Spleen (tissue), 7 donors: ENCODE measurements at regions not wholly inside any gene's neighbourhood (a gene's known extent, or its start where the extent isn't known, plus 50 kb on each side); places are given as distances from the start of the nearest gene placed in this dataset.

Experiments used
- POLR2A ChIP-seq, 3 donors: fragments of 450-650 bp; IDR thresholded peaks; one replicate each; pipeline ENCODE4 v1.5.1; 2017; ENCODE audit warnings: antibody characterized with exemption in 3 of 3, mild to moderate bottlenecking in 1 of 3
- POLR2AphosphoS5 ChIP-seq, 3 donors: sonication (generic); formaldehyde crosslinking; IDR thresholded peaks; one replicate each; pipeline ENCODE4 v1.5.1; 2017; ENCODE audit warnings: antibody characterized with exemption in 3 of 3
- TF ChIP-seq, protein P1 (sequence below), 11 experiments: fragments of 200-600 bp in 7 of 11; fragments of 450-650 bp in 4 of 11; sonication (generic) in 4 of 11; IDR thresholded peaks in 8 of 11; conservative IDR thresholded peaks in 3 of 11; 1 replicate in 7 of 11; 2 replicates in 4 of 11; pipeline versions ENCODE4 v1.4.0 to v1.8.0; 2016 to 2021; ENCODE audit warnings: antibody characterized with exemption in 11 of 11, inconsistent platforms in 4 of 11, mild to moderate bottlenecking in 1 of 11
- donor health status: DM: no; HTN: no; CAD: no; lungs with moderate emphysema.
- donor health status: DM: no; HTN: no; CAD: no.
- donor health status: DM: no; HTN: no; CAD: no.

DNA sequence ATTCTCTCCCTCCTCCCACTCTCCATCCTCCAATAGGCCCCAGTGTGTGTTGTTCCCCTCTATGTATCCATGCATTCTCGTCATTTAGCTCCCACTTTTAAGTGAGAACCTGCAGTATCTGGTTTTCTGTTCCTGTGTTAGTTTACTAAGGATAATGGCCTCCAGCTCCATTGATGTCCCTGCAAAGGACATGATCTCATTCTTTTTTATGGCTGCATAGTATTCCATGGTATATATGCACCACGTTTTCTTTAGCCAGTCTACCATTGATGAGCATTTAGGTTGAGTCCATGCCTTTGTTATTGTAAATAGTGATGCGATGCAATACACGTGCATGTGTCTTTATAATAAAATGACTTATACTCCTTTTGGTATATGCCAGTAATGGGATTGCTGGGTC is 100.3 kb upstream of the USP9X start:
- TF ChIP-seq, protein P1, sequence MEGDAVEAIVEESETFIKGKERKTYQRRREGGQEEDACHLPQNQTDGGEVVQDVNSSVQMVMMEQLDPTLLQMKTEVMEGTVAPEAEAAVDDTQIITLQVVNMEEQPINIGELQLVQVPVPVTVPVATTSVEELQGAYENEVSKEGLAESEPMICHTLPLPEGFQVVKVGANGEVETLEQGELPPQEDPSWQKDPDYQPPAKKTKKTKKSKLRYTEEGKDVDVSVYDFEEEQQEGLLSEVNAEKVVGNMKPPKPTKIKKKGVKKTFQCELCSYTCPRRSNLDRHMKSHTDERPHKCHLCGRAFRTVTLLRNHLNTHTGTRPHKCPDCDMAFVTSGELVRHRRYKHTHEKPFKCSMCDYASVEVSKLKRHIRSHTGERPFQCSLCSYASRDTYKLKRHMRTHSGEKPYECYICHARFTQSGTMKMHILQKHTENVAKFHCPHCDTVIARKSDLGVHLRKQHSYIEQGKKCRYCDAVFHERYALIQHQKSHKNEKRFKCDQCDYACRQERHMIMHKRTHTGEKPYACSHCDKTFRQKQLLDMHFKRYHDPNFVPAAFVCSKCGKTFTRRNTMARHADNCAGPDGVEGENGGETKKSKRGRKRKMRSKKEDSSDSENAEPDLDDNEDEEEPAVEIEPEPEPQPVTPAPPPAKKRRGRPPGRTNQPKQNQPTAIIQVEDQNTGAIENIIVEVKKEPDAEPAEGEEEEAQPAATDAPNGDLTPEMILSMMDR (IDR thresholded peaks at IDR 0.05 in 8 of 11, conservative IDR thresholded peaks at IDR 0.05 in 3 of 11) = no peak
- TF ChIP-seq POLR2A (IDR thresholded peaks at IDR 0.05) (no peak), POLR2AphosphoS5 (IDR thresholded peaks at IDR 0.05) (no peak)
